IMR-90 (cell line): ENCODE measurements at regions not wholly inside any gene's neighbourhood (a gene's known extent, or its start where the extent isn't known, plus 50 kb on each side); places are given as distances from the start of the nearest gene placed in this dataset.

Experiments
- ATAC-seq: fragments of 200-7000 bp; cut with Tn5 transposase; 2 replicates; pipeline ENCODE4 v1.9.1; 2020; ENCODE audit warnings: low read depth, mild to moderate bottlenecking, moderate library complexity
- BruUV-seq: library from RNA; stranded (reverse); fragments of 400-500 nt; replicated peaks from 2 replicates; lab custom pipeline; 2021; lab: Mats Ljungman, UMichigan
- CTCF ChIA-PET: fragments of 300-600 bp; formaldehyde crosslinking; extraction: SDS; loops from one replicate; lab custom pipeline; 2021; ENCODE audit warnings: antibody characterized with exemption; lab: Yijun Ruan, JAX
- POLR2A ChIA-PET: fragments of 300-600 bp; sonication (Branson Sonifier 250); formaldehyde crosslinking; loops from one replicate; lab custom pipeline; 2022; ENCODE audit warnings: antibody characterized with exemption; ENCODE audit not compliant: unreplicated experiment; lab: Charles Lee
- DNase-seq: peaks from one replicate; pipeline ENCODE4 v3.0.0; 2013
- H2AFZ ChIP-seq: replicated peaks from 2 replicates; pipeline ENCODE3; 2013; ENCODE audit warnings: low read length, mild to moderate bottlenecking; ENCODE audit not compliant: poor library complexity
- H2AK5ac ChIP-seq: 2 replicates; pipeline ENCODE4 v1.6.1; 2013; ENCODE audit warnings: low read depth, low read length, inconsistent platforms
- H2AK9ac ChIP-seq: replicated peaks from 2 replicates; pipeline ENCODE3; 2013; ENCODE audit warnings: mild to moderate bottlenecking, low read depth, low read length, moderate library complexity; ENCODE audit not compliant: poor library complexity
- H2BK120ac ChIP-seq: 2 replicates; pipeline ENCODE4 v1.6.1; 2013; ENCODE audit warnings: low read depth, low read length, inconsistent platforms
- H2BK15ac ChIP-seq: 3 replicates; pipeline ENCODE4 v1.6.1; 2013; ENCODE audit warnings: low read depth, low read length, inconsistent platforms
- H2BK20ac ChIP-seq: 2 replicates; pipeline ENCODE4 v1.6.1; 2013; ENCODE audit warnings: low read depth, mild to moderate bottlenecking, inconsistent platforms, low read length, moderate library complexity
- H2BK5ac ChIP-seq: 2 replicates; pipeline ENCODE4 v1.6.1; 2013; ENCODE audit warnings: mild to moderate bottlenecking, low read depth, low read length, inconsistent platforms; ENCODE audit not compliant: poor library complexity, severe bottlenecking
- H3K14ac ChIP-seq: replicated peaks from 2 replicates; pipeline ENCODE4 v1.6.1; 2013; ENCODE audit warnings: low read depth, low read length, inconsistent platforms
- H3K18ac ChIP-seq: 2 replicates; pipeline ENCODE4 v1.6.1; 2013; ENCODE audit warnings: low read depth, low read length, control low read depth
- H3K23ac ChIP-seq: 2 replicates; pipeline ENCODE4 v1.6.1; 2013; ENCODE audit warnings: low read depth, low read length, inconsistent platforms
- H3K27ac ChIP-seq: 2 replicates; pipeline ENCODE4 v1.5.1; 2013; ENCODE audit warnings: mild to moderate bottlenecking, control low read depth, low read length; ENCODE audit not compliant: insufficient read depth
- H3K27me3 ChIP-seq: 2 replicates; pipeline ENCODE4 v1.6.1; 2013; ENCODE audit warnings: low read length; ENCODE audit not compliant: control insufficient read depth, insufficient read depth
- H3K36me3 ChIP-seq: 2 replicates; pipeline ENCODE4 v1.6.1; 2013; ENCODE audit warnings: low read length, mixed read lengths; ENCODE audit not compliant: control insufficient read depth, insufficient read depth
- H3K4ac ChIP-seq: 2 replicates; pipeline ENCODE4 v1.6.1; 2013; ENCODE audit warnings: low read depth, low read length, inconsistent platforms
- H3K4me1 ChIP-seq: 2 replicates; pipeline ENCODE4 v1.6.1; 2013; ENCODE audit warnings: low read length, mixed read lengths; ENCODE audit not compliant: control insufficient read depth, insufficient read depth
- H3K4me2 ChIP-seq: 2 replicates; pipeline ENCODE4 v1.6.1; 2013; ENCODE audit warnings: low read depth, mild to moderate bottlenecking, control low read depth, low read length, moderate library complexity
- H3K4me3 ChIP-seq: 2 replicates; pipeline ENCODE4 v1.5.1; 2013; ENCODE audit warnings: low read depth, mild to moderate bottlenecking, control low read depth, low read length, moderate library complexity; ENCODE audit not compliant: insufficient read depth
- H3K56ac ChIP-seq: 2 replicates; pipeline ENCODE4 v1.6.1; 2013; ENCODE audit warnings: low read length, inconsistent platforms; ENCODE audit not compliant: insufficient read depth; ENCODE audit errors: extremely low read depth
- H3K79me1 ChIP-seq, 2 experiments: 2 replicates each; pipeline ENCODE4 v1.6.1; 2013; ENCODE audit warnings: low read length in 2 of 2, inconsistent platforms in 1 of 2, low read depth in 1 of 2
- H3K9ac ChIP-seq: 2 replicates; pipeline ENCODE4 v1.6.1; 2013; ENCODE audit warnings: low read depth, low read length, control low read depth
- H3K9me1 ChIP-seq: 2 replicates; pipeline ENCODE4 v1.6.1; 2013; ENCODE audit warnings: low read length, inconsistent platforms; ENCODE audit not compliant: insufficient read depth
- H3K9me3 ChIP-seq: 2 replicates; pipeline ENCODE4 v1.6.1; 2013; ENCODE audit warnings: low read length; ENCODE audit not compliant: control insufficient read depth, insufficient read depth
- H4K20me1 ChIP-seq: 2 replicates; pipeline ENCODE4 v1.6.1; 2013; ENCODE audit warnings: low read length, inconsistent platforms; ENCODE audit not compliant: insufficient read depth
- H4K5ac ChIP-seq: 2 replicates; pipeline ENCODE4 v1.6.1; 2013; ENCODE audit warnings: mild to moderate bottlenecking, low read depth, low read length, control low read depth
- H4K8ac ChIP-seq, 2 experiments: 2 replicates each; pipeline ENCODE4 v1.6.1; 2013; ENCODE audit warnings: low read depth in 2 of 2, low read length in 2 of 2, control low read depth in 1 of 2, inconsistent platforms in 1 of 2
- H4K91ac ChIP-seq: 2 replicates; pipeline ENCODE4 v1.6.1; 2013; ENCODE audit warnings: low read depth, low read length, inconsistent platforms; ENCODE audit not compliant: insufficient read depth
- BHLHE40 ChIP-seq: fragments of 150-350 bp; IDR thresholded peaks from 2 replicates; pipeline ENCODE4 v1.6.1; 2016; ENCODE audit warnings: mild to moderate bottlenecking, low read depth, low read length
- CEBPB ChIP-seq: IDR thresholded peaks from 2 replicates; pipeline ENCODE4 v1.6.1; 2012; ENCODE audit warnings: low read depth, low read length, improper control_type of control experiment
- CHD1 ChIP-seq: IDR thresholded peaks from 2 replicates; pipeline ENCODE4 v1.6.1; 2012; ENCODE audit warnings: low read depth, low read length, improper control_type of control experiment
- CTCF ChIP-seq: conservative IDR thresholded peaks from 2 replicates; pipeline ENCODE4 v1.5.1; 2012; ENCODE audit warnings: mild to moderate bottlenecking, low read depth, low read length, improper control_type of control experiment
- ELK1 ChIP-seq: fragments of 150-350 bp; IDR thresholded peaks from 2 replicates; pipeline ENCODE4 v1.6.1; 2016; ENCODE audit warnings: low read depth, mild to moderate bottlenecking, low read length, moderate library complexity, borderline replicate concordance
- FOS ChIP-seq: fragments of 150-350 bp; IDR thresholded peaks from 2 replicates; pipeline ENCODE4 v1.6.1; 2016; ENCODE audit warnings: low read depth, low read length
- MAFK ChIP-seq: IDR thresholded peaks from 2 replicates; pipeline ENCODE4 v1.6.1; 2012; ENCODE audit warnings: low read depth, low read length, improper control_type of control experiment
- MAZ ChIP-seq: IDR thresholded peaks from 2 replicates; pipeline ENCODE4 v1.6.1; 2012; ENCODE audit warnings: low read depth, mild to moderate bottlenecking, low read length, improper control_type of control experiment, moderate library complexity, borderline replicate concordance
- MXI1 ChIP-seq: IDR thresholded peaks from 2 replicates; pipeline ENCODE4 v1.6.1; 2012; ENCODE audit warnings: low read depth, mild to moderate bottlenecking, low read length, moderate library complexity, borderline replicate concordance
- NFE2L2 ChIP-seq: fragments of 150-350 bp; IDR thresholded peaks from 2 replicates; pipeline ENCODE4 v1.6.1; 2016; ENCODE audit warnings: low read depth, mild to moderate bottlenecking, low read length
- POLR2A ChIP-seq: IDR thresholded peaks from 2 replicates; pipeline ENCODE4 v1.6.1; 2012; ENCODE audit warnings: mild to moderate bottlenecking, low read depth, low read length
- RAD21 ChIP-seq: IDR thresholded peaks from 2 replicates; pipeline ENCODE4 v1.6.1; 2012; ENCODE audit warnings: low read length, improper control_type of control experiment
- RCOR1 ChIP-seq: IDR thresholded peaks from 2 replicates; pipeline ENCODE4 v1.6.1; 2012; ENCODE audit warnings: mild to moderate bottlenecking, low read length, improper control_type of control experiment; ENCODE audit not compliant: insufficient replicate concordance
- RFX5 ChIP-seq: IDR thresholded peaks from 2 replicates; pipeline ENCODE4 v1.8.0; 2012; ENCODE audit warnings: low read depth, mild to moderate bottlenecking, low read length, moderate library complexity
- SMC3 ChIP-seq: fragments of 150-350 bp; IDR thresholded peaks from 2 replicates; pipeline ENCODE4 v1.6.1; 2016; ENCODE audit warnings: low read depth, mild to moderate bottlenecking, antibody characterized with exemption, low read length, moderate library complexity
- USF2 ChIP-seq: fragments of 150-350 bp; IDR thresholded peaks from 2 replicates; pipeline ENCODE4 v1.6.1; 2017; ENCODE audit warnings: mild to moderate bottlenecking, antibody characterized with exemption, low read length, low read depth
- WGBS, 2 experiments: methylation state at CpG; one replicate each; pipeline versions ENCODE4 v1.1.5 to v1.1.7; 2013; ENCODE audit warnings: missing lambda C conversion rate in 2 of 2; ENCODE audit not compliant: insufficient read length in 1 of 2; ENCODE audit errors: extremely low coverage in 2 of 2; 5-methylcytosine and 5-hydroxymethylcytosine counted together
- dilution Hi-C: fragments of 300-500 bp; cut with HindIII; formaldehyde crosslinking; loops from one replicate; pipeline ENCODE4 v1.14.3; 2018; ENCODE audit warnings: low sequenced_read_pairs; ENCODE audit not compliant: unreplicated experiment
- in situ Hi-C: fragments of 300-500 bp; cut with MboI; formaldehyde crosslinking; loops from 3 replicates; pipeline ENCODE4 v1.14.3; 2019; ENCODE audit warnings: low sequenced_read_pairs, inconsistent platforms, mixed read lengths
- intact Hi-C: fragments of 100-400 bp; cut with micrococcal nuclease; formaldehyde crosslinking; loops from 2 replicates; pipeline ENCODE4 v1.10.0; 2022

- in situ Hi-C loops: no loop called here
- no peaks in the 10 kb centered on the region for H3K27me3 ChIP-seq
- H3K56ac ChIP-seq: no peak overlapping the region
These were observed 1370.4 kb upstream of the PRMT6 start for GRCh38 chr1:105686026-105686425.

More at GRCh38 chr1:105686026-105686425, 1370.4 kb upstream of the PRMT6 start:
- Histone ChIP-seq H2AFZ (no peak overlapping the region), H3K36me3 (no peaks in the 10 kb centered on the region), H2BK5ac (no peak overlapping the region), H2AK5ac (no peak overlapping the region), H3K23ac (no peak overlapping the region), H3K14ac (no peak overlapping the region), H3K9ac (no peak overlapping the region), H3K4me2 (no peak overlapping the region), H4K20me1 (no peaks in the 10 kb centered on the region), H3K4me3 (no peak overlapping the region), H2BK15ac (no peak overlapping the region), H4K91ac (no peak overlapping the region), H3K27ac (no peak overlapping the region), H3K18ac (no peak overlapping the region), H3K4ac (no peak overlapping the region), H4K5ac (no peak overlapping the region), H3K9me3 (peaks cover 10% of the 10 kb centered on the region), H2BK20ac (no peak overlapping the region), H2AK9ac (no peak overlapping the region), H3K79me1 (no peaks in the 10 kb centered on the region), H3K9me1 (no peaks in the 10 kb centered on the region), H2BK120ac (no peak overlapping the region), H4K8ac (no peak overlapping the region), H3K4me1 (no peaks in the 10 kb centered on the region)
- no peak for ATAC-seq
- POLR2A ChIA-PET: no interaction called here
- no TSS peak for BruUV-seq
- TF ChIP-seq RCOR1 (no peak), CHD1 (no peak), ELK1 (no peak), MXI1 (no peak), MAFK (no peak), RAD21 (no peak), BHLHE40 (no peak), FOS (no peak), NFE2L2 (no peak), POLR2A (no peak), CTCF (no peak), SMC3 (no peak), USF2 (no peak), MAZ (no peak), CEBPB (no peak), RFX5 (no peak)
- intact Hi-C loops: no loop called here
- CTCF ChIA-PET: no interaction called here
- no peak for DNase-seq
- 8% methylated on average over 2 of the region's 3 CpGs; no CpG with 5 or more reads in 1 of the 2 experiments for WGBS, 2 experiments
- dilution Hi-C loops: no loop called here
